ENCODE measurements at regions not wholly inside any gene's neighbourhood (a gene's known extent, or its start where the extent isn't known, plus 50 kb on each side); places are given as distances from the start of the nearest gene placed in this dataset.
A peak's percentile ranks its signal among the peaks of the same experiment; 100 is the strongest.

DNA sequence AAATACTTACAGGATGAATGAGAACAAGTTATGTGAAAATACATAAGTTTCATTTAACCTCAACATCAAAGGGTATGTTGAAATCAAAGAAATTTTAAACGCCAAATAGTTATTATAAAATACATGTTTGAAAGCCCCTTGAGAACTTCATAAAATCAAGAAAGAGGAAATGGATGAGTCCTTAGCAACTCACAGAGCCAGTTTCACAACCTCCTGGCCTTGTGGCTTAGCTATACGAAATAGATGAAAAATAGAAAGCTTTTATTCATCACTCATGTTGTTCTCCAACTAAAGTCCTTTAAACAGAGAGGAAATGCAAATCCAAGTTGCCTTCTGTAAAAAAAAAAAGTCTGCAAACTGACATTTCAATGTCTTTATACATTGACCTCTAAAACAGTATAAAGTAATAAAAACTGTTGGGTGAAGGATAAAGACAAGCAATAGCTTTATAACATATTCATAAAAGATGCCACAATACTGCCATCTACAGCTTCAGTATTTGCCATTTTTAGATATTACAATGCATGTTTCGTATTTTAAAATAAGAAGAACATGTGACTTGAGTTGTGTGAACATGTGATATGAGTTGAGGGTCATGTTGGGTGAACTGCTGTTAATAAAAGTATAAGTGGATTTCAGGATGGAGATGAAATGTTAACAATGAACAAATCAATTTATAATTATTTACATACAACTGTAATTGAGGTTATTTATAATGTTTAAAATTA is 847.8 kb downstream of the MRPL39 start:
- TF ChIP-seq CTCF (conservative IDR thresholded peaks at IDR 0.05; ENCODE audit: low read depth, low read length): no peak

DNA sequence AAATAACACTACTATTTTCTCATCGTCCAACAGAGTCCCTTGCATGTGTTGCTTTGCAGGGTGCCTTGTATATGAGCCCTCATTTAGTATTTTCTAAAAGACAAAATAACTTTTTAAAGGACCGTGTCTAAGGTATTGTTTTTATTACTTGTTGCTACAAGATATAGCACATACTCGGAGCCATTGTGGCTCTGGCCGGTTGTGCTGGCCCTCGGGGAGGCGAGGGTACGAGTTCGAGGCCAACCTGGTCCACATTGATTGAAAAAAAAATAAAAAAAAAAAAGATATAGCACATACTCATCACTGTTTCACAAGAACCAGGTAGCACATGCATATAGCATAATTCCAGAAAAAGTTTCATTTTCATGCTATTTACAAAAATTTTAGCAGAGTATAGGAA is 869.2 kb downstream of the MRPL39 start:
- no peak for TF ChIP-seq CTCF (conservative IDR thresholded peaks at IDR 0.05; ENCODE audit: low read depth, low read length)
- no peak for DNase-seq (ENCODE audit: low read depth)
- H3K4me3 ChIP-seq (ENCODE audit: low read depth, low read length): no peak overlapping the region

More for the DNA sequence above, 847.8 kb downstream of the MRPL39 start:
- DNase-seq (ENCODE audit: low read depth): no peak
- H3K4me3 ChIP-seq (ENCODE audit: low read depth, low read length): no peak overlapping the region

GRCh38 chr21:24737296-24737850 is 869.9 kb downstream of the MRPL39 start:
- no peak for TF ChIP-seq CTCF (conservative IDR thresholded peaks at IDR 0.05; ENCODE audit: low read depth, low read length)
- DNase-seq (ENCODE audit: low read depth): no peak
- H3K4me3 ChIP-seq (ENCODE audit: low read depth, low read length): no peak overlapping the region

- DNase-seq (ENCODE audit: low read depth): no peak
- H3K4me3 ChIP-seq (ENCODE audit: low read depth, low read length): no peak overlapping the region
- TF ChIP-seq CTCF (conservative IDR thresholded peaks at IDR 0.05; ENCODE audit: low read depth, low read length): no peak
These were observed 876.6 kb downstream of the MRPL39 start for GRCh38 chr21:24730661-24731060.

GRCh38 chr21:24729568-24729967 is 877.7 kb downstream of the MRPL39 start:
- TF ChIP-seq CTCF (conservative IDR thresholded peaks at IDR 0.05; ENCODE audit: low read depth, low read length): no peak
- H3K4me3 ChIP-seq (ENCODE audit: low read depth, low read length): no peak overlapping the region
- no peak for DNase-seq (ENCODE audit: low read depth)

GRCh38 chr21:24727803-24728440 is 879.4 kb downstream of the MRPL39 start:
- no peak overlapping the region for H3K4me3 ChIP-seq (ENCODE audit: low read depth, low read length)
- peak; percentile 36 for TF ChIP-seq CTCF (conservative IDR thresholded peaks at IDR 0.05; ENCODE audit: low read depth, low read length)
- DNase-seq (ENCODE audit: low read depth): peak; percentile 54
